Right lobe of liver (tissue), 4 donors: ENCODE measurements at regions not wholly inside any gene's neighbourhood (a gene's known extent, or its start where the extent isn't known, plus 50 kb on each side); places are given as distances from the start of the nearest gene placed in this dataset.

Source experiments
- CTCF ChIP-seq, 4 donors: fragments of 200-600 bp in 3 of 4; fragments of 450-650 bp in 1 of 4; IDR thresholded peaks; one replicate each; pipeline versions ENCODE4 v1.5.1 to v1.8.0; 2016 to 2022; ENCODE audit warnings: antibody characterized with exemption in 4 of 4, mild to moderate bottlenecking in 2 of 4
- POLR2A ChIP-seq: fragments of 450-650 bp; IDR thresholded peaks from one replicate; pipeline ENCODE4 v1.6.1; 2017; ENCODE audit warnings: antibody characterized with exemption, mild to moderate bottlenecking
- donor health status: DM: no; HTN: no; CAD: no.
- donor health status: DM: no; HTN: no; CAD: no.
- donor health status: DM: no; HTN: yes; CAD: no.

DNA sequence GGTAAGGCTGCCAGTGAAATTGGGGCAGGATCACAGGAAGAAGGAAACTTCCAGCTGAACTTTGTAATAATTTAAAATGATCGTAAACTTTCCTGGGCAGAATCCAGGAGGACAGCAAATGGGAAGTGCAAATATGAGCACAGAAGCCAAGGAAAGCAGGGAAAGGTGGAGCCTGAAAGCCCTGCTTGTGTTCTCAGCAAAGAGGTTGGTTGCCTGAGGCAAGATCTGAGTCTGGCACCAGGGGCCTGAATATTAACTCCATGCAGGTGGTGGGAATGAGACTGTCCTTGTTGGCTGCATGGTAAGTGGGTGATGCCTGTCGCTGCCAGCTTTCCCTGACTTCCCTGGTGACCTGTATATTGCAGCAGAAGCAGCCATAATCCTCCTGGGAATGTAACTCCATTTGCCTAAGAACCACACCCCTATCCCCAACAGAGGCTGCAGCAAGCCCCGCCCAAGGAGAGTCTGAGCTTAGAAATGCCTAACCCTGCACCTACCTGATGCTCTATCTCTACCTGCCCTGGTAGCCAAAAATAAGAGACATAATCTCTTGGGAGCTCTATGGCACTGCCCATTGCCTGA, 132.0 kb upstream of the HDX start:
- TF ChIP-seq CTCF (IDR thresholded peaks at IDR 0.05), result no peak
- no peak for TF ChIP-seq POLR2A
